C4-2B (cell line): ENCODE measurements at regions not wholly inside any gene's neighbourhood (a gene's known extent, or its start where the extent isn't known, plus 50 kb on each side); places are given as distances from the start of the nearest gene placed in this dataset.

ENCODE experiments used
- ZFX ChIP-seq: fragments of 450-650 bp; IDR thresholded peaks from 2 replicates; pipeline ENCODE4 v1.6.1; 2017
- TF ChIP-seq, protein P1 (sequence below): fragments of 450-650 bp; conservative IDR thresholded peaks from 2 replicates; pipeline ENCODE4 v1.5.1; 2017; ENCODE audit warnings: mild to moderate bottlenecking

DNA sequence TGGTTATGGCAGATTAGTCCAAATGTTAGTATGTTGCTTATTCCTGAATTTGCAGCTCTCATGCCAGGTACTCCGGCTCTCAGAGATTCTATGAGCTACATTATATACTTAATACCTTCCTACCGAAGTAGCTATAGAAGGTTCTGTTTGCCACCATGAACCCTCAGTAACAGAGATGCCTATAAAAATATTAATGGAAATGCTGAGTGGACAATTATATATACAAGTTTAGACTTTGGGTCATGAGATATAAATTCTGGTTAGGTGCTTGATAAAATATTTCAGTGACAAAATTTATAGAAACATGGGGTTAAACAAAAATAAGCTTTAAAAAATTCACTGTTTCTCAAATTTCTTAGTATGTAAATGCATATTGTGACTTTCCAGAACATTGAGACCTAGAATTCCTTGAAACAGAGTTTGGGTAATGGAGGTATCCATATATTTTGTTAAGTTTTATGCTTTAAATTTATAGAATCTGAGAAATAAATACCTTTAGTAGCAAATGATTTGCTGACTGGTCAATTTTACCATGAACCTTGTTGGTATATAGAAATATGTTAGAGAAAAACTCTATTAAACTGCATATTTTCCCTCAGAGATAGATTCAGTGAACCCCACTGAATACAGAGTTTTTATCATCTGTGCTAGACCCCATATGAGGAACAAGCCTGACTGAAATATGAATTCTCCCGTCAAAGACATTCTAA lies 533.5 kb downstream of the SH2D4B start:
- TF ChIP-seq, protein P1, sequence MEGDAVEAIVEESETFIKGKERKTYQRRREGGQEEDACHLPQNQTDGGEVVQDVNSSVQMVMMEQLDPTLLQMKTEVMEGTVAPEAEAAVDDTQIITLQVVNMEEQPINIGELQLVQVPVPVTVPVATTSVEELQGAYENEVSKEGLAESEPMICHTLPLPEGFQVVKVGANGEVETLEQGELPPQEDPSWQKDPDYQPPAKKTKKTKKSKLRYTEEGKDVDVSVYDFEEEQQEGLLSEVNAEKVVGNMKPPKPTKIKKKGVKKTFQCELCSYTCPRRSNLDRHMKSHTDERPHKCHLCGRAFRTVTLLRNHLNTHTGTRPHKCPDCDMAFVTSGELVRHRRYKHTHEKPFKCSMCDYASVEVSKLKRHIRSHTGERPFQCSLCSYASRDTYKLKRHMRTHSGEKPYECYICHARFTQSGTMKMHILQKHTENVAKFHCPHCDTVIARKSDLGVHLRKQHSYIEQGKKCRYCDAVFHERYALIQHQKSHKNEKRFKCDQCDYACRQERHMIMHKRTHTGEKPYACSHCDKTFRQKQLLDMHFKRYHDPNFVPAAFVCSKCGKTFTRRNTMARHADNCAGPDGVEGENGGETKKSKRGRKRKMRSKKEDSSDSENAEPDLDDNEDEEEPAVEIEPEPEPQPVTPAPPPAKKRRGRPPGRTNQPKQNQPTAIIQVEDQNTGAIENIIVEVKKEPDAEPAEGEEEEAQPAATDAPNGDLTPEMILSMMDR = no peak
- TF ChIP-seq ZFX = no peak
